RCC 7860 (cell line): ENCODE measurements at regions not wholly inside any gene's neighbourhood (a gene's known extent, or its start where the extent isn't known, plus 50 kb on each side); places are given as distances from the start of the nearest gene placed in this dataset.
A peak's percentile ranks its signal among the peaks of the same experiment; 100 is the strongest.
"Not testable (repeated sequence)": the region's sequence is repeated elsewhere in the genome, so short reads cannot be mapped to it uniquely, and the experiment has no call there.

ENCODE experiments used
- DNase-seq: peaks from one replicate; pipeline ENCODE4 v3.0.0-alpha.2; 2015; ENCODE audit warnings: low spot score
- FAIRE-seq: peaks from 2 replicates; lab custom pipeline; 2012; peaks lifted over from hg19 to GRCh38; lab: Jason Lieb, UNC

- DNase-seq (no peak), FAIRE-seq (no peak)
Observed at GRCh38 chr3:104906001-104906639, 460.6 kb upstream of the ALCAM start.

- FAIRE-seq = peak; percentile 22
- peak; percentile 67 for DNase-seq
Observed at GRCh38 chr3:104907507-104907906, 459.2 kb upstream of the ALCAM start.

GRCh38 chr3:104908761-104909160 is 457.9 kb upstream of the ALCAM start:
- FAIRE-seq = no peak
- DNase-seq = no peak

- FAIRE-seq (no peak), DNase-seq (peak; percentile 15)
Observed at GRCh38 chr3:104909198-104909597, 457.5 kb upstream of the ALCAM start.

GRCh38 chr3:104909721-104910120 is 457.0 kb upstream of the ALCAM start:
- FAIRE-seq = no peak

GRCh38 chr3:104911376-104911775 is 455.3 kb upstream of the ALCAM start:
- DNase-seq = no peak
- FAIRE-seq = no peak

More at GRCh38 chr3:104909721-104910120, 457.0 kb upstream of the ALCAM start:
- DNase-seq = no peak

- no peak for DNase-seq
- no peak for FAIRE-seq
Observed at GRCh38 chr3:104916971-104917370, 449.7 kb upstream of the ALCAM start.

GRCh38 chr3:104920512-104920911 is 446.2 kb upstream of the ALCAM start:
- no peak for FAIRE-seq
- DNase-seq = no peak

- DNase-seq = no peak
- FAIRE-seq = no peak
Observed at GRCh38 chr3:104933972-104934371, 432.7 kb upstream of the ALCAM start.

GRCh38 chr3:104935613-104936012 is 431.1 kb upstream of the ALCAM start:
- DNase-seq (no peak), FAIRE-seq (no peak)

GRCh38 chr3:104939196-104939595 is 427.5 kb upstream of the ALCAM start:
- DNase-seq (no peak), FAIRE-seq (no peak)

GRCh38 chr3:104941785-104942184 is 424.9 kb upstream of the ALCAM start:
- no peak for FAIRE-seq
- DNase-seq = no peak

GRCh38 chr3:104943974-104944373 is 422.7 kb upstream of the ALCAM start:
- FAIRE-seq = no peak
- DNase-seq = no peak

- no peak for DNase-seq
- no peak for FAIRE-seq
Observed at GRCh38 chr3:104947943-104948342, 418.8 kb upstream of the ALCAM start.

- FAIRE-seq, DNase-seq: not testable (repeated sequence)
Observed at GRCh38 chr3:104949810-104950209, 416.9 kb upstream of the ALCAM start.

- FAIRE-seq = no peak
Observed at GRCh38 chr3:104951426-104951825, 415.3 kb upstream of the ALCAM start.

GRCh38 chr3:104952146-104952972 is 414.4 kb upstream of the ALCAM start:
- DNase-seq (peak; percentile 55), FAIRE-seq (peak; percentile 79)

More at GRCh38 chr3:104951426-104951825, 415.3 kb upstream of the ALCAM start:
- no peak for DNase-seq

GRCh38 chr3:104956620-104957345 is 409.9 kb upstream of the ALCAM start:
- no peak for DNase-seq
- no peak for FAIRE-seq

GRCh38 chr3:104960579-104960978 is 406.1 kb upstream of the ALCAM start:
- DNase-seq = no peak
- no peak for FAIRE-seq

- DNase-seq (no peak), FAIRE-seq (no peak)
Observed at GRCh38 chr3:104961851-104962250, 404.9 kb upstream of the ALCAM start.

- DNase-seq = no peak
- no peak for FAIRE-seq
Observed at GRCh38 chr3:104974316-104974715, 392.4 kb upstream of the ALCAM start.

- FAIRE-seq (no peak), DNase-seq (no peak)
Observed at GRCh38 chr3:104977719-104978118, 389.0 kb upstream of the ALCAM start.
